GM18511 (cell line): ENCODE measurements at regions not wholly inside any gene's neighbourhood (a gene's known extent, or its start where the extent isn't known, plus 50 kb on each side); places are given as distances from the start of the nearest gene placed in this dataset.
"Not testable (repeated sequence)": the region's sequence is repeated elsewhere in the genome, so short reads cannot be mapped to it uniquely, and the experiment has no call there.

Source experiments
- ATAC-seq: cut with Tn5 transposase; IDR thresholded peaks from one replicate; pipeline ENCODE4 v1.9.1; 2021; ENCODE audit warnings: mild to moderate bottlenecking, moderate library complexity; ENCODE audit not compliant: unreplicated experiment

DNA sequence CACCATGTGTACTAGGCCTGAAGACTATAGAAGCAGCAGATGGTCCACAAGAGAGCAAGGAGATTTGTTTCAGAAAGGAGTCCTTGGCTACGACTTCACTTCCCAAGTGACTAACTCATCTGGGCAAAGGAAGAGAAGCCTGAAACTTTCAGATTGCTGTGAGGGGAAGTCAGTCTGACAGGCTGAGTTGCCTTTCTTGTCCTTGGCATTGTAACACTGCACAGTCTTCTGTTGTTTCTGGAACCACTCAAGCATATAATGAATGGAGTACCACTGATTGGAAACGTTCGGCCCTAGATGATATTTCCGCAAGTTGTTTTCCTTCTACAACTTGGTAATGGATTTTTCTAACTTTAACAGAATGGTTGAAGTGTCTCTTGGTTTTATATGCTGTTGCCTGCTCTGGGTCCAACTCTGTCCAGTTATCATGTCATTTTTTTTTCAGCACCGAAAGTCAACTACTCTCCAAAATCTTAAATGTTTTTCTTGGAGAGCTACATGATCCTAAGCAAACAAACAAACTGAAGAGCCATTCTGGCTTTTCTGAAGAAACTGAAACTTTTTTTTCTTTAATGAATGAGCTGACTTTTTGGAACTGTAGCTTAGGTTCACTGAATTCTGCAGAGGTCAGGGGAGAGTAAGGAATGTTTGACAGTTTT is 685.7 kb downstream of the MECOM start:
- no peak for ATAC-seq

DNA sequence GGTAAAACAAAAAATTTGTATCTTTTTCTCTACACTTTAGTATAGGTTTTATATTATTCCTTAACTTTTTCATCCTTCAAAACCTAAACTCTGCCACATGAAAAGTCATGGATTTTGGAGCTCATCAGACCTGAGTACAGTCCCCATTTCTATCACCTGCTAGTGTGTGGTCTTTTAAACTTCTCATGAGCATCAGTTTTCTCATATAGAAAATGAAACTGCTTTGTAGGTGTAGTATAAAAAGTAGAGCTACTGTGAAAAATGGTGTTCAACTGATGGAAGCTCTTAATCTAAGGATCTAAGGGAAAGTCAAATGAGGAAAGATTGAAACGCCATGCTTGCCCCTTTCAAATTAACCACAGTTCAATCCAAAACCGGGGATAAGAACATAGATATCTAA is 686.5 kb downstream of the MECOM start:
- no peak for ATAC-seq

DNA sequence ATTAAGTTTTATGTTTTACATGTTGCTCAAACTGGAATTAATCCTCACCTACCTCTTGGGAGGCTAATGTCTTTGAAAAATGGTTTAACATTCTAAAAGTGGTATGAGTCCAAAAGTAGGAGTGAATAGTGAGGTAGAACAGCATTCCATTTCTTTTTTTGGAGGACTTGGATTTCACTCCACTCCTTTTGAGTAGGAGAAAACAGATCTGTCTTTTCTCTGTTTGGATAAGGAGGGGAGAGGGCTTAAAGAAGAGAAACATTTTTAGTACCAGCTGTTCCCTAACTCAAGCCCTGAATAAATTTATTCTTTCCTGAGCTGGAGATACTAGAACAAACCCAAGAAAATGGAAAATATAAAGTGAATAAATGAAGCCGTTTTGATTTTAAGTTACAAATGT is 687.9 kb downstream of the MECOM start:
- ATAC-seq = no peak

DNA sequence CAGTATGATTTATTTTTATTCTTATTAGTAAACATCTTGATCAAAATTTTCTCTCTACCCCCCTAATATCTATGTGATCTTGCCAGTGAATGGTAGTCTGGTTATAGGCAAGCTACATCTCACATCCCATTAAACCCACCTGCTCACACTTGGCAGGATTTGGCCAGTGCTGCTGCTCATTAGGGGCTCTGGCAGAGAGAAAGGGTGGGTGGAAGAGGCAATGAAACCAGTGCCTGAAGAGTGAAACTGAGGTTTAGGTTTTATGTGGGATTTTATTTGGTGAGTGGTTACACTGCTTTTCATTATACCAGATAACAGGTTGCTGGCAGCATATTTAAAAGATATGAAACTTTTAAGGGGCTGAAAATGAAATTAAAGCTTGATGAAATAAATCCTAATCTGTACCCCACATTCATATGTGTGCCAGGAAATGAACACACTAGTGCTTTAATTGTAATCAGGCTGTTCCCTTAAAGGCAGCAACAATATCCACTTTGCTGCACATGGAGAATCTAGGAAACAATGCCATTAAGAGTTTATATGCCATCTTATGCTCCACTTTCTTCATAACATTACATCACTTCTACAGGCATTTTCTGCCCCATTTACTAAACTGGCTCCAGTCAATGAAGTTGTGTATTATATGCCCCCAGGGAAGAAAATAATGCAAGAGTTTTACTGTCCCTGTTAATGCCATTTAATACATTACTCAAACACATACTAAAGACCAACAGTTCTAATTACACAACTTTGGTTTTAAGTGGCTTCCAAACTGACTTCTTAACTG is 688.7 kb downstream of the MECOM start:
- ATAC-seq = no peak

- ATAC-seq = no peak
Measured at GRCh38 chr3:168973897-168974296, 689.6 kb downstream of the MECOM start.

GRCh38 chr3:168973206-168973605 is 690.3 kb downstream of the MECOM start:
- ATAC-seq = no peak

GRCh38 chr3:168968609-168969008 is 694.9 kb downstream of the MECOM start:
- ATAC-seq = no peak

DNA sequence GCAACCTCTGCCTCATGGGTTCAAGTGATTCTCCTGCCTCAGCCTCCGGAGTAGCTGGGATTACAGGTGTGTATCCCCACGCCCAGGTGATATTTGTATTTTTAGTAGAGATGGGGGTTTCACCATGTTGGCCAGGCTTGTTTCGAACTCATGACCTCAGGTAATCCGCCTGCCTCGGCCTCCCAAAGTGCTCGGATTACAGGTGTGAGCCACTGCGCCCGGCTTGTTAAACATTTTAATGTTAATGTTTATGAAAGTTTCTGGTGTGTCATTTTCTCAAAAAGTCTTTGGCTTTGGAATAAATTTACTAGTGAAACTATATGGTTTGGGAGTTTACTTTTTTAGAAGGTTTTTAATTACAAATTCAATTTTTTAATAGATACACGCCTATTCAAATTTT is 698.8 kb downstream of the MECOM start:
- ATAC-seq = no peak

DNA sequence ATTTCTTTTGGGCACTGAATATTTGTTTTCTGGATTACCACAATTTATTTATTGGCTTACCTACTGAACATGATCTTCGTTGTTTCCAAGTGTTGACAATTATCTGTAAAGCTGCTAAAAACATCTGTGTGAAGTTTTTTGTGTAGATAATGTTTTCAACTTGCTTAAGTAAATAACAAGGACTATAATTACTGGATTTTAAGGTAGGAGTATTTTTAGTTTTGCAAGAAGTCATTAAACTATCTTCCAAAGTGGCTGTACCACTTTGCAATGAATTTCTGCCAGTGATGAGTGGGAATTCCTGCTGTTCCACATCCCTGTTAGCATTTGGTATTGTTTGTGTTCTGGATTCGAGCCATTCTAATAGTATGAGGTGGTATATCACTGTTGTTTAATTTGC is 702.2 kb downstream of the MECOM start:
- no peak for ATAC-seq

- ATAC-seq = no peak
Measured at GRCh38 chr3:168959731-168960130, 703.8 kb downstream of the MECOM start.

DNA sequence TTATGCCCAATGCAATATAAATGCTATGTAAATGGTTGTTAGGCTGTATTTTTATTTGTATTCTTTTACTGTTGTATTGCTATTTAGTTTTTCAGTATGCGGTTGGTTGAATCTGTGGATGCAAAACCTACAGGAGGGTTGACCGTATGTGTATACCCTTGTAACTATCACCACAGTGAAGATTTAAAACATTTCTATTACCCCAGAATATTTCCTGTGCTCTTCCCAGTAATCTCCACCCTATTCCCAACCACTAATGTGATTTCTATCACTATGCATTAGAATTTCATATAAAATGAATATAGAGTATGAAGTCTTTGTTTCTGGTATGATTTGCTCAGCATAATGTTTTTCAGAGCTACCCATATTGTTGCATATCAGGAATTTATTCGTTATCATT is 705.0 kb downstream of the MECOM start:
- ATAC-seq = no peak

DNA sequence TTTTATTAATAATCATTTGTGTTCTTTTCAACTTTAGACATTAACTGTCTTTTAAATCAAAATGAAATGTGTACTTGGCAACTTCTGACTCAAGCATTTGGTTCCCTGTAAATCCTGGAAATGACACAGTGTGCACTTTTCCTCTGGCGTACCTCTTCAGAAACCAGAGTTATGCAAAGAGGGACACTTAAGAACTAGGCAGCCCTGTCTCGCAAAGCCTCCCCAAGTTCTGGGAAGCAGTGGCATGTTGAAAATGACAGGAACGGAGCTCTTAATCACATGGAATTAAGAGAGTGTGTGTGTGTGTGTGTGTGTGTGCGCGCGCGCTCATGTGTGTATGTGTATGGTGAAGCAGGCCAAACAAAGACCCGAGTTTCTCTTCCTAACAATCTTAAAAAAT is 707.4 kb downstream of the MECOM start:
- ATAC-seq = no peak

DNA sequence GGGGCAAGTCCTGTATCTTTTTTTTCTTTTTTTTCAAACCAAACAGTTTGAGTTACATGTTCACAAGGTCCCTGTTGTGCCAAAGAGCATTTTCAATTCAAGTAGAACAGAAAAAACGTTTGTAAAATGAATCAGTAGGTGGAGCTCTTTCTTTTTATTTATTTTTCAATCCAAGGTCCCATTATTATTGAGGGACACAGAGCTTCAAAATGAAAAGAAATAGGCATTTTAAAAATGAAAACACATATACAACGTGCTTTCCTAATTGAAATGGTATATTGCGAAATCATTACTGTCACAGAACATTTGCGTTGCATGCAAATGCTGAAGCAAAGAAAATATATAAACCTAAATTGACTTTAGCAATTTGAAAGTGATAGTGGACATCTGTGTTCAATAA is 711.0 kb downstream of the MECOM start:
- no peak for ATAC-seq

DNA sequence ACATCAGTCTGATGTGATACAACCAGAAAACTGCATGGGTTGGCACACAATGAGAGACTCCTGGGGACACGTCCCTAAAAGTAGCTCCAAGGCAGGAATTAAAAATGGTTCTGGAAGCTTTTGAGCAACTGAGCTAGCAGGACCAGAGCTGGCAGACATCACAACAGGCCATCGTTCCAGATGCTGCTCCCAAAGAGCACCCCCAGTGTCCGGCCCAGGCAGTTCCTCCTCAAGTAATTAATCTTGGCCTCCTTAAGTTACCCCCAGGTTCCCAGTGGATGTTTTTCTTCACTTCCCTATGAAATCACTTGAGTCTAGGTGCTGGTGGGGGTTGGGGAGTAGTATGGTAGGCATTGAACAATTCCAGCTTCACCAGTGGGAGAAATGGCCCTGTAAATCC is 711.6 kb downstream of the MECOM start:
- ATAC-seq = no peak

DNA sequence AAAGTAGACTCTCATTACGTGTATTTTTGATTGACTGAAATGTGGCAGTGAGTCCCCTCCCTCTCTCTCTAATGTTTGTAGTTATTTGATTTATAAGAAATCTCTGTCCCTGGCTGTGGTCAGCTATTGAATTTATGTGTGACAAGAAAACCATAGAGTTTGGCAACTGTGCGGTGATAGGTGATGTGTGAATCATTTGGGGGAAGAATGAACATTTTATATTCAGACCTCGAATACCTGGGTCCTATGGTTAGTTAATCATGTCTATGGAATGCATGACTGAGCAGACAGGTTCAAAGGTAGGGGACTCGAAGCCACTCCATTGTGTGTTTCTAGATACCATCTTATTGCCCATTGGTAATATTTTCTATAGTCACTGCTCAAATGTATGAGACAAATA is 712.1 kb downstream of the MECOM start:
- no peak for ATAC-seq

GRCh38 chr3:168950622-168951021 is 712.9 kb downstream of the MECOM start:
- no peak for ATAC-seq

DNA sequence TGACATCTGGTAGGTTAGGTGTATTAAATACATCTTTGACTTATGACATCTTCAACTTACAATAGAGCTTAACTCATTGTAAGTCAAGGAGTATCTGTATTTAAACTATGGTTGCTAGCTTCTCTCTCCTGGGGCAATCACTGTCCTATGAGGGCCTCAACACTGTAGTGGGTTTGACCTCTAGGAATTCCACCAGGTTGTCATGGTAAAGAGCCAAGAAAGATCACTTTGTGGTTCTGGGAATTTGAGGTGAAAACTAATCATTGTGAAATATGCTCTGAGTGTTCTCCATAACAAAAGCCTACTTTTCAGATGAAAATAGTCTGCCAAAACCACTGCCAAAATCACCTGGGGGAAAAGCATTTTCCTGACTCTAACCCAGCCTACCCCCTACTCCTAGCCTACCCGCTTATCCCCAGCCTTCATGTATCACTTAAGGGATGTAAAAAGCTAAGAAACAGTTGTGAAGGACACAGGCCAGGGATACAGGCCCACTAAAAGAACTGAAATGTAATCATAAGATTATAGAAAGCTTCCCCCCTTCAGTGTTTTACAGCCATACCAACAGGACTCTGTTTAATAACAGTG is 723.8 kb downstream of the MECOM start:
- no peak for ATAC-seq

- ATAC-seq = no peak
Measured at GRCh38 chr3:168933614-168934013, 729.9 kb downstream of the MECOM start.

DNA sequence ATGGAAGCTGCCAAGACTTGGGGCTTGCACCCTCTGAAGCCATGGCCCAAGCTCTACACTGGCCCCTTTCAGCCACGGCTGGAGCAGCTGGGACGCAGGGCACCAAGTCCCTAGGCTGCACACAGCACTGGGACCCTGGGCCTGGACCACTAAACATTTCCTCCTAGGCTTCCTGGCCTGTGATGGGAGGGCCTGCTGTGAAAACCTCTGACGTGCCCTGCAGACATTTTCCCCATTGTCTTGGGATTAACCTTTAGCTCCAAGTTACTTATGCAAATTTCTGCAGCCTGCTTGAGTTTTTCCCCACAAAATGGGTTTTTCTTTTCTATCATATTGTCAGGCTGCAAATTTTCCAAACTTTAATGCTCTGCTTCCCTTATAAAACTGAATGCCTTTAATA is 733.5 kb downstream of the MECOM start:
- ATAC-seq = not testable (repeated sequence)

GRCh38 chr3:168926426-168926825 is 737.1 kb downstream of the MECOM start:
- no peak for ATAC-seq

DNA sequence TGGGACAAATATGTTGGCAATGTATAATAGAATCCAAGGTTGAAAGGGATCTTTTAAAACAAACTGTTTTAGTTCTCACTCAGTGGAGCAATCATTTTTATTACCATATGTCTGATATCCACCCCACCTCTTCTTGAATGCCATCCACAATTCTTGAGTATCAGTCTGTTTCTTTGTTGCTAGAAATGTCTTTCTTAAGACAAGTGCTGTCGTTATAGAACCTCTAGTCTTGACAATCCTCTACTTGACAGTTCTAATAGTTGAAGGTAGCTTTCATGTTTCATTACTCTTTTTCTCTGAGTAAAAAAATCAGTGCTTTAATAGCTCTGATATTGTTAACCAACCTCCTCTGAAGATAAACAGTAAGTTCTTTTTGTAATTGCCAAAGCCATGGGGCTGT is 737.9 kb downstream of the MECOM start:
- no peak for ATAC-seq

GRCh38 chr3:168914662-168915061 is 748.9 kb downstream of the MECOM start:
- ATAC-seq = no peak
